ENCODE measurements at regions not wholly inside any gene's neighbourhood (a gene's known extent, or its start where the extent isn't known, plus 50 kb on each side); places are given as distances from the start of the nearest gene placed in this dataset.

- H3K4me2 ChIP-seq, result no peak overlapping the region
- no peak for TF ChIP-seq JUNB (IDR thresholded peaks at IDR 0.05; ENCODE audit: unreplicated experiment)
- no peak for TF ChIP-seq REST (IDR thresholded peaks at IDR 0.05; ENCODE audit: unreplicated experiment)
- TF ChIP-seq, protein P1, sequence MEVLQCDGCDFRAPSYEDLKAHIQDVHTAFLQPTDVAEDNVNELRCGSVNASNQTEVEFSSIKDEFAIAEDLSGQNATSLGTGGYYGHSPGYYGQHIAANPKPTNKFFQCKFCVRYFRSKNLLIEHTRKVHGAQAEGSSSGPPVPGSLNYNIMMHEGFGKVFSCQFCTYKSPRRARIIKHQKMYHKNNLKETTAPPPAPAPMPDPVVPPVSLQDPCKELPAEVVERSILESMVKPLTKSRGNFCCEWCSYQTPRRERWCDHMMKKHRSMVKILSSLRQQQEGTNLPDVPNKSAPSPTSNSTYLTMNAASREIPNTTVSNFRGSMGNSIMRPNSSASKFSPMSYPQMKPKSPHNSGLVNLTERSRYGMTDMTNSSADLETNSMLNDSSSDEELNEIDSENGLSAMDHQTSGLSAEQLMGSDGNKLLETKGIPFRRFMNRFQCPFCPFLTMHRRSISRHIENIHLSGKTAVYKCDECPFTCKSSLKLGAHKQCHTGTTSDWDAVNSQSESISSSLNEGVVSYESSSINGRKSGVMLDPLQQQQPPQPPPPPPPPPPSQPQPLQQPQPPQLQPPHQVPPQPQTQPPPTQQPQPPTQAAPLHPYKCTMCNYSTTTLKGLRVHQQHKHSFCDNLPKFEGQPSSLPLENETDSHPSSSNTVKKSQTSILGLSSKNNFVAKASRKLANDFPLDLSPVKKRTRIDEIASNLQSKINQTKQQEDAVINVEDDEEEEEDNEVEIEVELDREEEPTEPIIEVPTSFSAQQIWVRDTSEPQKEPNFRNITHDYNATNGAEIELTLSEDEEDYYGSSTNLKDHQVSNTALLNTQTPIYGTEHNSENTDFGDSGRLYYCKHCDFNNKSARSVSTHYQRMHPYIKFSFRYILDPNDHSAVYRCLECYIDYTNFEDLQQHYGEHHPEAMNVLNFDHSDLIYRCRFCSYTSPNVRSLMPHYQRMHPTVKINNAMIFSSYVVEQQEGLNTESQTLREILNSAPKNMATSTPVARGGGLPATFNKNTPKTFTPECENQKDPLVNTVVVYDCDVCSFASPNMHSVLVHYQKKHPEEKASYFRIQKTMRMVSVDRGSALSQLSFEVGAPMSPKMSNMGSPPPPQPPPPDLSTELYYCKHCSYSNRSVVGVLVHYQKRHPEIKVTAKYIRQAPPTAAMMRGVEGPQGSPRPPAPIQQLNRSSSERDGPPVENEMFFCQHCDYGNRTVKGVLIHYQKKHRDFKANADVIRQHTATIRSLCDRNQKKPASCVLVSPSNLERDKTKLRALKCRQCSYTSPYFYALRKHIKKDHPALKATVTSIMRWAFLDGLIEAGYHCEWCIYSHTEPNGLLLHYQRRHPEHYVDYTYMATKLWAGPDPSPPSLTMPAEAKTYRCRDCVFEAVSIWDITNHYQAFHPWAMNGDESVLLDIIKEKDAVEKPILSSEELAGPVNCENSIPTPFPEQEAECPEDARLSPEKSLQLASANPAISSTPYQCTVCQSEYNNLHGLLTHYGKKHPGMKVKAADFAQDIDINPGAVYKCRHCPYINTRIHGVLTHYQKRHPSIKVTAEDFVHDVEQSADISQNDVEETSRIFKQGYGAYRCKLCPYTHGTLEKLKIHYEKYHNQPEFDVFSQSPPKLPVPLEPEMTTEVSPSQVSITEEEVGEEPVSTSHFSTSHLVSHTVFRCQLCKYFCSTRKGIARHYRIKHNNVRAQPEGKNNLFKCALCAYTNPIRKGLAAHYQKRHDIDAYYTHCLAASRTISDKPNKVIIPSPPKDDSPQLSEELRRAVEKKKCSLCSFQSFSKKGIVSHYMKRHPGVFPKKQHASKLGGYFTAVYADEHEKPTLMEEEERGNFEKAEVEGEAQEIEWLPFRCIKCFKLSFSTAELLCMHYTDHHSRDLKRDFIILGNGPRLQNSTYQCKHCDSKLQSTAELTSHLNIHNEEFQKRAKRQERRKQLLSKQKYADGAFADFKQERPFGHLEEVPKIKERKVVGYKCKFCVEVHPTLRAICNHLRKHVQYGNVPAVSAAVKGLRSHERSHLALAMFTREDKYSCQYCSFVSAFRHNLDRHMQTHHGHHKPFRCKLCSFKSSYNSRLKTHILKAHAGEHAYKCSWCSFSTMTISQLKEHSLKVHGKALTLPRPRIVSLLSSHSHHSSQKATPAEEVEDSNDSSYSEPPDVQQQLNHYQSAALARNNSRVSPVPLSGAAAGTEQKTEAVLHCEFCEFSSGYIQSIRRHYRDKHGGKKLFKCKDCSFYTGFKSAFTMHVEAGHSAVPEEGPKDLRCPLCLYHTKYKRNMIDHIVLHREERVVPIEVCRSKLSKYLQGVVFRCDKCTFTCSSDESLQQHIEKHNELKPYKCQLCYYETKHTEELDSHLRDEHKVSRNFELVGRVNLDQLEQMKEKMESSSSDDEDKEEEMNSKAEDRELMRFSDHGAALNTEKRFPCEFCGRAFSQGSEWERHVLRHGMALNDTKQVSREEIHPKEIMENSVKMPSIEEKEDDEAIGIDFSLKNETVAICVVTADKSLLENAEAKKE (CRISPR knock-in tag; IDR thresholded peaks at IDR 0.05), result no peak
- TF ChIP-seq NANOG (IDR thresholded peaks at IDR 0.05; ENCODE audit: borderline replicate concordance), result no peak
- TF ChIP-seq, protein P2, sequence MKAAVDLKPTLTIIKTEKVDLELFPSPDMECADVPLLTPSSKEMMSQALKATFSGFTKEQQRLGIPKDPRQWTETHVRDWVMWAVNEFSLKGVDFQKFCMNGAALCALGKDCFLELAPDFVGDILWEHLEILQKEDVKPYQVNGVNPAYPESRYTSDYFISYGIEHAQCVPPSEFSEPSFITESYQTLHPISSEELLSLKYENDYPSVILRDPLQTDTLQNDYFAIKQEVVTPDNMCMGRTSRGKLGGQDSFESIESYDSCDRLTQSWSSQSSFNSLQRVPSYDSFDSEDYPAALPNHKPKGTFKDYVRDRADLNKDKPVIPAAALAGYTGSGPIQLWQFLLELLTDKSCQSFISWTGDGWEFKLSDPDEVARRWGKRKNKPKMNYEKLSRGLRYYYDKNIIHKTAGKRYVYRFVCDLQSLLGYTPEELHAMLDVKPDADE (IDR thresholded peaks at IDR 0.05), result no peak
- TF ChIP-seq EZH2phosphoT487 (IDR thresholded peaks at IDR 0.05; ENCODE audit: unreplicated experiment), result no peak
- no peak for TF ChIP-seq ZNF114 (CRISPR knock-in tag; IDR thresholded peaks at IDR 0.05)
- no peak for TF ChIP-seq POLR2AphosphoS5 (IDR thresholded peaks at IDR 0.05; ENCODE audit: low read depth)
- TF ChIP-seq STAT1 (IDR thresholded peaks at IDR 0.05; ENCODE audit: unreplicated experiment), result no peak
- TF ChIP-seq CREB1 (CRISPR knock-in tag; IDR thresholded peaks at IDR 0.05; ENCODE audit: low read depth), result no peak
- no peak for TF ChIP-seq EZH2 (IDR thresholded peaks at IDR 0.05; ENCODE audit: low read depth, unreplicated experiment)
- TF ChIP-seq, protein P3, sequence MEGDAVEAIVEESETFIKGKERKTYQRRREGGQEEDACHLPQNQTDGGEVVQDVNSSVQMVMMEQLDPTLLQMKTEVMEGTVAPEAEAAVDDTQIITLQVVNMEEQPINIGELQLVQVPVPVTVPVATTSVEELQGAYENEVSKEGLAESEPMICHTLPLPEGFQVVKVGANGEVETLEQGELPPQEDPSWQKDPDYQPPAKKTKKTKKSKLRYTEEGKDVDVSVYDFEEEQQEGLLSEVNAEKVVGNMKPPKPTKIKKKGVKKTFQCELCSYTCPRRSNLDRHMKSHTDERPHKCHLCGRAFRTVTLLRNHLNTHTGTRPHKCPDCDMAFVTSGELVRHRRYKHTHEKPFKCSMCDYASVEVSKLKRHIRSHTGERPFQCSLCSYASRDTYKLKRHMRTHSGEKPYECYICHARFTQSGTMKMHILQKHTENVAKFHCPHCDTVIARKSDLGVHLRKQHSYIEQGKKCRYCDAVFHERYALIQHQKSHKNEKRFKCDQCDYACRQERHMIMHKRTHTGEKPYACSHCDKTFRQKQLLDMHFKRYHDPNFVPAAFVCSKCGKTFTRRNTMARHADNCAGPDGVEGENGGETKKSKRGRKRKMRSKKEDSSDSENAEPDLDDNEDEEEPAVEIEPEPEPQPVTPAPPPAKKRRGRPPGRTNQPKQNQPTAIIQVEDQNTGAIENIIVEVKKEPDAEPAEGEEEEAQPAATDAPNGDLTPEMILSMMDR (conservative IDR thresholded peaks at IDR 0.05; ENCODE audit: low read depth in 2 of 2), result no peak
- TF ChIP-seq ZNF331 (CRISPR knock-in tag; IDR thresholded peaks at IDR 0.05; ENCODE audit: low read depth), result no peak
- H3K4me3 Mint-ChIP-seq, result no peak overlapping the region
These were observed 783.6 kb downstream of the ETS1 start for GRCh38 chr11:127803755-127804154.

More at GRCh38 chr11:127803755-127804154, 783.6 kb downstream of the ETS1 start:
- no peaks in the 10 kb centered on the region for H4K20me1 ChIP-seq (replicated peaks; ENCODE audit: insufficient read depth)
- H3K27me3 Mint-ChIP-seq (ENCODE audit: insufficient read depth, low read depth, poor library complexity), result no peaks in the 10 kb centered on the region
- H3K27ac ChIP-seq (ENCODE audit: low read depth), result no peak overlapping the region
- H3K4me1 ChIP-seq (ENCODE audit: insufficient read depth), result peaks cover 4% of the 10 kb centered on the region; the same call in 1 of the 2 replicates
- H3K36me3 ChIP-seq (ENCODE audit: insufficient read depth), result no peaks in the 10 kb centered on the region
- no peak overlapping the region for H3K4me3 ChIP-seq
- H2AFZ ChIP-seq, result no peak overlapping the region
- no peaks in the 10 kb centered on the region for H3K27me3 ChIP-seq (ENCODE audit: insufficient read depth)
- DNase-seq (ENCODE audit: low spot score) (no peak), ATAC-seq (no peak)
- H3K27ac Mint-ChIP-seq, result no peak overlapping the region
- no peaks in the 10 kb centered on the region for H3F3A ChIP-seq (replicated peaks; ENCODE audit: low read depth)
- H3K79me2 ChIP-seq (replicated peaks; ENCODE audit: insufficient read depth), result no peaks in the 10 kb centered on the region
- peaks cover 25% of the 10 kb centered on the region for H3K4me1 Mint-ChIP-seq
- 0 out of 2 replicates have a peak, but pooled peaks cover 9% of the 10 kb centered on the region for H3K9me2 ChIP-seq (ENCODE audit: insufficient read depth)
- H3K9me3 Mint-ChIP-seq, result no peaks in the 10 kb centered on the region
- H3K36me3 Mint-ChIP-seq (ENCODE audit: low read depth), result no peaks in the 10 kb centered on the region

All from GM23338 (cell line).